ENCODE measurements at regions not wholly inside any gene's neighbourhood (a gene's known extent, or its start where the extent isn't known, plus 50 kb on each side); places are given as distances from the start of the nearest gene placed in this dataset.

DNA sequence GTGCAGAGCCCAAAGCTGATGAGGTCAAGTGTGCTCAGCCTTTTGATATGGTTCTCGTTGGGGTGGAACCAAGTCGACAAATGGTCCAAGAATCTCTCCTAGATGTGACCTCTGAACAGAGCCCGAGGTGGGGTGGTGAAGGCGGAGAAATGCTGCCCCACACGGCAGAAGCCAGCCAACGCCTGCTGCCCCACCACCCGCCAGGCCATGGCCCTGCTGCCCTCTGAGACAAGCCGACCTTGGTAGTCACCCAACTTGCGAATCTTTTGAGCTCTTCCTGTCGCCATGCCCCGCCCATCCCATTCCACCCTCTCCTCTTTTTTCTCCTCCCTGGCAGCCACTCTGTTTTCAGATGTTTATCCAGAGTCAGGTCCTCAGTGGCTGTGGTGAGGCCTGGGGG lies 91.5 kb upstream of the EGFLAM start:
- 79% methylated on average over 11 of the region's 11 CpGs for WGBS
- no peaks in the 10 kb centered on the region for H3K9me3 ChIP-seq
- no peak overlapping the region for H3K4me3 ChIP-seq
- intact Hi-C loops (cut with DNase I), result no loop called here
- H3K27me3 ChIP-seq, result no peaks in the 10 kb centered on the region
- no peaks in the 10 kb centered on the region for H3K36me3 ChIP-seq
- no peak overlapping the region for H3K27ac ChIP-seq (replicated peaks in 1 of 4)
- no peaks in the 10 kb centered on the region for H3K4me1 ChIP-seq
- TF ChIP-seq POLR2AphosphoS5 (IDR thresholded peaks at IDR 0.05) (no peak), POLR2A (IDR thresholded peaks at IDR 0.05; ENCODE audit: low read depth) (no peak), EP300 (IDR thresholded peaks at IDR 0.05) (no peak)
- TF ChIP-seq, protein P1, sequence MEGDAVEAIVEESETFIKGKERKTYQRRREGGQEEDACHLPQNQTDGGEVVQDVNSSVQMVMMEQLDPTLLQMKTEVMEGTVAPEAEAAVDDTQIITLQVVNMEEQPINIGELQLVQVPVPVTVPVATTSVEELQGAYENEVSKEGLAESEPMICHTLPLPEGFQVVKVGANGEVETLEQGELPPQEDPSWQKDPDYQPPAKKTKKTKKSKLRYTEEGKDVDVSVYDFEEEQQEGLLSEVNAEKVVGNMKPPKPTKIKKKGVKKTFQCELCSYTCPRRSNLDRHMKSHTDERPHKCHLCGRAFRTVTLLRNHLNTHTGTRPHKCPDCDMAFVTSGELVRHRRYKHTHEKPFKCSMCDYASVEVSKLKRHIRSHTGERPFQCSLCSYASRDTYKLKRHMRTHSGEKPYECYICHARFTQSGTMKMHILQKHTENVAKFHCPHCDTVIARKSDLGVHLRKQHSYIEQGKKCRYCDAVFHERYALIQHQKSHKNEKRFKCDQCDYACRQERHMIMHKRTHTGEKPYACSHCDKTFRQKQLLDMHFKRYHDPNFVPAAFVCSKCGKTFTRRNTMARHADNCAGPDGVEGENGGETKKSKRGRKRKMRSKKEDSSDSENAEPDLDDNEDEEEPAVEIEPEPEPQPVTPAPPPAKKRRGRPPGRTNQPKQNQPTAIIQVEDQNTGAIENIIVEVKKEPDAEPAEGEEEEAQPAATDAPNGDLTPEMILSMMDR (IDR thresholded peaks at IDR 0.05), result no peak
- DNase-seq (ENCODE audit: extremely low spot score), result no peak

- Histone ChIP-seq H3K27me3 (no peaks in the 10 kb centered on the region), H3K9me3 (no peaks in the 10 kb centered on the region), H3K36me3 (no peaks in the 10 kb centered on the region), H3K4me1 (no peaks in the 10 kb centered on the region), H3K4me3 (no peak overlapping the region), H3K27ac (replicated peaks in 1 of 4) (no peak overlapping the region)
- 86% methylated on average over 12 of the region's 12 CpGs for WGBS
- intact Hi-C loops (cut with DNase I), result no loop called here
- no peak for DNase-seq (ENCODE audit: extremely low spot score)
- TF ChIP-seq POLR2AphosphoS5 (IDR thresholded peaks at IDR 0.05), result no peak
- TF ChIP-seq EP300 (IDR thresholded peaks at IDR 0.05), result no peak
- TF ChIP-seq, protein P1 (IDR thresholded peaks at IDR 0.05), result no peak
- TF ChIP-seq POLR2A (IDR thresholded peaks at IDR 0.05; ENCODE audit: low read depth), result no peak
Observed at GRCh38 chr5:38165435-38165834, 92.9 kb upstream of the EGFLAM start.

DNA sequence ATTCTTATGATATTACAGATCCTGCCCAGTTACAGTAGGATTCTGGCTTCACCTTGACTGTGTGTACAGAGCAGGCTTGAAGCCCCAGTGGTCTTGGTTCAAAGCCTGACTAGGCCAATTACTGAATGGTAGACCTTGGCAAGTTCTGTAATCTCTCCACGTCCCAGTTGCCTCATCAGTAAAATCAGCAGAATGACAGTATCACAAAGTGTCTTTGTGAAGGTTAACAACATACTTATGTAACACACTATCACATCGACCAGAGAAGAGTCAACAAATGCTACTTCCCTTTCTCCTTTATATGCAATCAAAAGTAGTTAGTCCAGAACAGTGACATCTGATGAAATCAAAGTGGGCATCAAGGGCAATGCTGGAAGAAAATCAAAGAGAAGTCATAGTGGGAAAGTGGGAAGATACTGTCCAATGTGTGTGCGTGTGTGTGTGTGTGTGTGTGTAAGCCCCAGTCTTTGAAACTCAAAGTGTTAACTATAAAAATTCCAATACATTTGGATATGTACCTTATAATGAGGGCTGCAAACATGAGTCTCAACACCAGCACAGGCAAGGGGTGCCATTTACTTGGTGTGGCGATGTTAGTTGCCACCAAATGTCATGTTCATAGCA lies 93.5 kb upstream of the EGFLAM start:
- H3K27ac ChIP-seq (replicated peaks in 1 of 4), result no peak overlapping the region
- H3K9me3 ChIP-seq, result no peaks in the 10 kb centered on the region
- intact Hi-C loops (cut with DNase I), result no loop called here
- no peaks in the 10 kb centered on the region for H3K36me3 ChIP-seq
- no peaks in the 10 kb centered on the region for H3K4me1 ChIP-seq
- TF ChIP-seq EP300 (IDR thresholded peaks at IDR 0.05), result no peak
- no peak for TF ChIP-seq POLR2A (IDR thresholded peaks at IDR 0.05; ENCODE audit: low read depth)
- no peak for TF ChIP-seq POLR2AphosphoS5 (IDR thresholded peaks at IDR 0.05)
- TF ChIP-seq, protein P1 (IDR thresholded peaks at IDR 0.05), result no peak
- WGBS, result 71% methylated on average over 4 of the region's 4 CpGs
- H3K27me3 ChIP-seq, result no peaks in the 10 kb centered on the region
- no peak for DNase-seq (ENCODE audit: extremely low spot score)
- H3K4me3 ChIP-seq, result no peak overlapping the region

DNA sequence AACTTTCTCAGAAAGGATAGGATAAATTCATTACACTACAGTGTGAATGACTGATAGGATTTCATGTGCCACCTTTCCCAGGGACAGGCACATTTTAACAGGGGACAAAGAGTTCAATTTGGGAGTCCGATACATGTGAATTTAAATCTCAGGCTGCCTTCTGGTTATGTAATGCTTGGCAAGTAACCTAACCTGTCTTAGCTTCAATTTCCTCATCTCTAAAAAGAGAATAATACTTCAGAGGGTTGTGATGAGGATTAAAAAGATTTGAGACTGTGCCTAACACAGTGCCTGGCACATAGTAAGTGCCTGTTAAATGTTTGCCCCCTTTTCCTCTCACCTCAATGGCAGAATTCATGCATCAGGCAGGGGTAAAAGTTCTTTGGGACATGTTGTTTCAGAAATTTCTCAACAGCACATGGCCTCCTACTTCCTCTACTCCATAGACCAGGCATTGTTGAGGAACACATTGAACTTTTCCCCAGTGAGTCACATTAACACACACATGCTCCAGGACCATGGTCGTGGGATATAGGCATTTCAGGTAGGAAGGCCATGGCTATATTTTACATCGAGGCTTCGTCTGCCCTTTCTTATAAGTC lies 94.6 kb upstream of the EGFLAM start:
- Histone ChIP-seq H3K27me3 (no peaks in the 10 kb centered on the region), H3K36me3 (no peaks in the 10 kb centered on the region), H3K4me1 (no peaks in the 10 kb centered on the region), H3K27ac (replicated peaks in 1 of 4) (no peak overlapping the region), H3K9me3 (no peaks in the 10 kb centered on the region), H3K4me3 (no peak overlapping the region)
- no peak for TF ChIP-seq POLR2AphosphoS5 (IDR thresholded peaks at IDR 0.05)
- TF ChIP-seq POLR2A (IDR thresholded peaks at IDR 0.05; ENCODE audit: low read depth), result no peak
- TF ChIP-seq, protein P1 (IDR thresholded peaks at IDR 0.05), result no peak
- no peak for TF ChIP-seq EP300 (IDR thresholded peaks at IDR 0.05)
- intact Hi-C loops (cut with DNase I), result no loop called here
- no peak for DNase-seq (ENCODE audit: extremely low spot score)
- WGBS, result 61% methylated on average over 4 of the region's 4 CpGs

GRCh38 chr5:38162625-38163024 lies 95.7 kb upstream of the EGFLAM start:
- no peak overlapping the region for H3K4me3 ChIP-seq
- H3K9me3 ChIP-seq, result no peaks in the 10 kb centered on the region
- no peak for TF ChIP-seq EP300 (IDR thresholded peaks at IDR 0.05)
- no peak for TF ChIP-seq POLR2AphosphoS5 (IDR thresholded peaks at IDR 0.05)
- TF ChIP-seq, protein P1 (IDR thresholded peaks at IDR 0.05), result no peak
- TF ChIP-seq POLR2A (IDR thresholded peaks at IDR 0.05; ENCODE audit: low read depth), result no peak
- 91% methylated on average over 4 of the region's 4 CpGs for WGBS
- no peaks in the 10 kb centered on the region for H3K4me1 ChIP-seq
- intact Hi-C loops (cut with DNase I), result no loop called here
- no peak for DNase-seq (ENCODE audit: extremely low spot score)
- H3K27ac ChIP-seq (replicated peaks in 1 of 4), result no peak overlapping the region
- H3K36me3 ChIP-seq, result no peaks in the 10 kb centered on the region
- H3K27me3 ChIP-seq, result no peaks in the 10 kb centered on the region
